HCT116 (cell line): ENCODE measurements at regions not wholly inside any gene's neighbourhood (a gene's known extent, or its start where the extent isn't known, plus 50 kb on each side); places are given as distances from the start of the nearest gene placed in this dataset.

ENCODE experiments used
- ATAC-seq: fragments of 200-7000 bp; cut with Tn5 transposase; 2 replicates; pipeline ENCODE4 v1.9.1; 2020; ENCODE audit warnings: mild to moderate bottlenecking, moderate library complexity
- BruUV-seq: library from RNA; stranded (reverse); fragments of 400-500 nt; replicated peaks from 2 replicates; lab custom pipeline; 2021; lab: Mats Ljungman, UMichigan
- CTCF ChIA-PET: fragments of 300-600 bp; sonication (Branson Sonifier 250); formaldehyde crosslinking; loops from one replicate; lab custom pipeline; 2021; ENCODE audit warnings: antibody characterized with exemption; lab: Charles Lee
- POLR2A ChIA-PET: fragments of 300-600, 350-600 bp; sonication (Branson Sonifier 250); formaldehyde crosslinking; loops from one replicate; lab custom pipeline; 2021; ENCODE audit warnings: antibody characterized with exemption; lab: Charles Lee
- RAD21 ChIA-PET, 2 experiments: fragments of 300-600 bp; sonication (Branson Sonifier 250); formaldehyde crosslinking; loops; one replicate each; lab custom pipeline; 2023; ENCODE audit warnings: low total read pairs in 2 of 2; ENCODE audit not compliant: uncharacterized antibody in 2 of 2, unreplicated experiment in 2 of 2, low non-redundant PET in 1 of 2; lab: Charles Lee
- DNase-seq: peaks from one replicate; pipeline ENCODE4 v3.0.0-alpha.2; 2010; ENCODE audit warnings: low read depth, low spot score
- H2AFZ ChIP-seq: fragments of 200-600 bp; shearing (Covaris generic), sonication (generic); 2 replicates; pipeline ENCODE4 v1.6.1; 2017; ENCODE audit warnings: low read depth, mixed run types, mixed read lengths, antibody characterized with exemption, low read length; ENCODE audit not compliant: poor library complexity, severe bottlenecking
- H3K27ac ChIP-seq: 2 replicates; pipeline ENCODE4 v1.5.1; 2012; ENCODE audit warnings: low read depth, low read length
- H3K27me3 ChIP-seq: fragments of 200-600 bp; sonication (generic); 2 replicates; pipeline ENCODE4 v1.6.1; 2016; ENCODE audit warnings: mixed run types, low read length, mixed read lengths; ENCODE audit not compliant: insufficient read depth
- H3K36me3 ChIP-seq, 2 experiments: fragments of 200-500 bp in 1 of 2; fragments of 200-600 bp in 1 of 2; sonication (Bioruptor generic) in 1 of 2; sonication (generic) in 1 of 2; 2 replicates each; pipeline versions ENCODE4 v1.5.1 to v1.6.1; 2014 to 2016; ENCODE audit warnings: low read length in 2 of 2, inconsistent platforms in 1 of 2, mixed read lengths in 1 of 2, mixed run types in 1 of 2; ENCODE audit not compliant: insufficient read depth in 2 of 2, control insufficient read depth in 1 of 2
- H3K4me1 ChIP-seq, 2 experiments: fragments of 200-600 bp in 1 of 2; sonication (generic) in 1 of 2; 2 replicates each; pipeline versions ENCODE4 v1.5.1 to v1.6.1; 2012 to 2017; ENCODE audit warnings: low read length in 2 of 2, inconsistent platforms in 1 of 2, mild to moderate bottlenecking in 1 of 2, mixed read lengths in 1 of 2, mixed run types in 1 of 2, moderate library complexity in 1 of 2; ENCODE audit not compliant: insufficient read depth in 2 of 2, control insufficient read depth in 1 of 2
- H3K4me2 ChIP-seq: fragments of 200-600 bp; sonication (generic); 2 replicates; pipeline ENCODE4 v1.6.1; 2017; ENCODE audit warnings: mixed run types, low read length, mixed read lengths
- H3K4me3 ChIP-seq, 2 experiments: fragments of 200-600 bp in 1 of 2; sonication (generic) in 1 of 2; replicated peaks in 1 of 2; 2 replicates each; pipeline ENCODE4 v1.5.1; 2011 to 2016; ENCODE audit warnings: low read length in 2 of 2, control low read depth in 1 of 2, low read depth in 1 of 2, mild to moderate bottlenecking in 1 of 2, mixed read lengths in 1 of 2, mixed run types in 1 of 2
- H3K79me2 ChIP-seq: fragments of 200-600 bp; sonication (generic); 2 replicates; pipeline ENCODE4 v1.6.1; 2017; ENCODE audit warnings: mild to moderate bottlenecking, mixed run types, low read length, moderate library complexity, mixed read lengths; ENCODE audit not compliant: insufficient read depth
- H3K9ac ChIP-seq: fragments of 200-600 bp; sonication (generic); 2 replicates; pipeline ENCODE4 v1.6.1; 2016; ENCODE audit warnings: low read length, mixed read lengths
- H3K9me2 ChIP-seq: fragments of 200-600 bp; sonication (generic), shearing (Covaris generic); 2 replicates; pipeline ENCODE4 v1.6.1; 2017; ENCODE audit warnings: mixed run types, mild to moderate bottlenecking, moderate library complexity; ENCODE audit not compliant: insufficient read depth
- H3K9me3 ChIP-seq, 2 experiments: fragments of 200-500 bp in 1 of 2; fragments of 200-600 bp in 1 of 2; sonication (Bioruptor generic) in 1 of 2; sonication (generic) in 1 of 2; 2 replicates each; pipeline ENCODE4 v1.6.1; 2014 to 2017; ENCODE audit warnings: low read length in 2 of 2, mixed read lengths in 2 of 2, inconsistent platforms in 1 of 2, low read depth in 1 of 2, mild to moderate bottlenecking in 1 of 2, mixed run types in 1 of 2, moderate library complexity in 1 of 2; ENCODE audit not compliant: control insufficient read depth in 1 of 2, insufficient read depth in 1 of 2
- H4K20me1 ChIP-seq: fragments of 200-600 bp; sonication (generic), shearing (Covaris generic); 2 replicates; pipeline ENCODE4 v1.6.1; 2017; ENCODE audit warnings: mixed run types, mild to moderate bottlenecking, moderate library complexity; ENCODE audit not compliant: insufficient read depth
- JUND ChIP-seq: IDR thresholded peaks from 2 replicates; pipeline ENCODE4 v1.6.1; 2012
- REST ChIP-seq: IDR thresholded peaks from 2 replicates; pipeline ENCODE4 v1.6.1; 2012; ENCODE audit warnings: low read depth
- SIN3A ChIP-seq: IDR thresholded peaks from 2 replicates; pipeline ENCODE4 v1.6.1; 2012; ENCODE audit warnings: low read depth
- SP1 ChIP-seq: IDR thresholded peaks from 2 replicates; pipeline ENCODE4 v1.6.1; 2012; ENCODE audit warnings: low read depth
- YY1 ChIP-seq: IDR thresholded peaks from 2 replicates; pipeline ENCODE4 v1.6.1; 2011; ENCODE audit warnings: low read length, low read depth, moderate library complexity, mild to moderate bottlenecking; ENCODE audit not compliant: insufficient replicate concordance; ENCODE audit errors: extremely low read depth
- ZBTB33 ChIP-seq: IDR thresholded peaks from 2 replicates; pipeline ENCODE4 v1.6.1; 2011; ENCODE audit warnings: mild to moderate bottlenecking, low read length, moderate library complexity; ENCODE audit not compliant: insufficient replicate concordance; ENCODE audit errors: extremely low read depth
- intact Hi-C: fragments of 100-400 bp; cut with micrococcal nuclease; formaldehyde crosslinking; loops from 2 replicates; pipeline ENCODE4 v1.10.0; 2022

- ChIA-PET RAD21 (no interaction called here), POLR2A (no interaction called here), CTCF (no interaction called here)
- DNase-seq (no peak), ATAC-seq (no peak)
- BruUV-seq = no TSS peak
- Histone ChIP-seq H3K79me2 (no peaks in the 10 kb centered on the region), H3K9ac (no peak overlapping the region), H4K20me1 (no peaks in the 10 kb centered on the region), H3K27ac (no peak overlapping the region), H2AFZ (no peak overlapping the region), H3K4me2 (no peak overlapping the region), H3K36me3 (no peaks in the 10 kb centered on the region), H3K9me3 (no peaks in the 10 kb centered on the region), H3K4me3 (no peak overlapping the region), H3K4me1 (no peaks in the 10 kb centered on the region), H3K9me2 (no peaks in the 10 kb centered on the region), H3K27me3 (no peaks in the 10 kb centered on the region)
- intact Hi-C loops = no loop called here
- TF ChIP-seq JUND (no peak), YY1 (no peak)
- TF ChIP-seq, all 23 proteins: peak for 0
Measured at GRCh38 chr2:66270247-66270646, 164.7 kb upstream of the MEIS1 start.

- POLR2A ChIA-PET = no interaction called here
- Histone ChIP-seq H3K9ac (no peak overlapping the region), H3K9me2 (no peaks in the 10 kb centered on the region), H3K4me1 (no peaks in the 10 kb centered on the region), H3K36me3 (no peaks in the 10 kb centered on the region), H3K9me3 (no peaks in the 10 kb centered on the region), H3K27me3 (no peaks in the 10 kb centered on the region), H3K79me2 (no peaks in the 10 kb centered on the region), H4K20me1 (no peaks in the 10 kb centered on the region), H3K27ac (no peak overlapping the region), H3K4me2 (no peak overlapping the region), H2AFZ (no peak overlapping the region), H3K4me3 (no peak overlapping the region)
- CTCF ChIA-PET = no interaction called here
- RAD21 ChIA-PET = no interaction called here
- no TSS peak for BruUV-seq
- TF ChIP-seq SP1 (no peak), ZBTB33 (no peak), SIN3A (no peak), REST (no peak)
- intact Hi-C loops = no loop called here
- ATAC-seq (no peak), DNase-seq (no peak)
Measured at GRCh38 chr2:66269166-66269565, 165.8 kb upstream of the MEIS1 start.
